ENCODE measurements at regions not wholly inside any gene's neighbourhood (a gene's known extent, or its start where the extent isn't known, plus 50 kb on each side); places are given as distances from the start of the nearest gene placed in this dataset.

GRCh38 chr6:154885214-154885613 lies 109.9 kb upstream of the TIAM2 start:
- Mint-ChIP-seq H3K4me3 (no peak overlapping the region), H3K36me3 (peaks cover 4% of the 10 kb centered on the region), H3K27me3 (no peaks in the 10 kb centered on the region), H3K9me3 (no peaks in the 10 kb centered on the region), H3K27ac (no peak overlapping the region), H3K4me1 (no peaks in the 10 kb centered on the region)
- CTCF ChIA-PET: no interaction called here
- no peak for DNase-seq

DNA sequence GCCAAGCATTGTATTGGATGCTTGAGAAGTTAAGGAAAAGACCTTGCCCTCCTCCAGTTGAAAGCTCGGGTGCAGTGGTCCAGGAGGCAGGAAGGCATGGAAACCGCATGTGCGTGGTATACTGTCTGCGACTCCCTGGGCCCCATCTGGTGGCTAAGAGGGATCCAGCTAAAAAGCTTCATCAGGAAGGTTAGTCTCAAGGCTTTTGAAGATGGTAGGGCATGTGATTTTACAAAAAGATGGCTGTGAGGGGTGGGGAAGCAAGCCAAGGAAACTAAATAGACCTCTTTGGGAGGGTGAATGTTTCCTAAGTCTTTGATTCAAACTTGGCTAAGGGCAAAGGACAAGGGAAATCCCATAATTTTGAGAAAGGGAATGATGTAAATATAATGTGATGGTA lies 109.1 kb upstream of the TIAM2 start:
- Mint-ChIP-seq H3K27me3 (no peaks in the 10 kb centered on the region), H3K4me3 (no peak overlapping the region), H3K9me3 (no peaks in the 10 kb centered on the region), H3K4me1 (no peaks in the 10 kb centered on the region), H3K27ac (no peak overlapping the region), H3K36me3 (peaks cover 4% of the 10 kb centered on the region)
- DNase-seq: no peak
- CTCF ChIA-PET: no interaction called here

DNA sequence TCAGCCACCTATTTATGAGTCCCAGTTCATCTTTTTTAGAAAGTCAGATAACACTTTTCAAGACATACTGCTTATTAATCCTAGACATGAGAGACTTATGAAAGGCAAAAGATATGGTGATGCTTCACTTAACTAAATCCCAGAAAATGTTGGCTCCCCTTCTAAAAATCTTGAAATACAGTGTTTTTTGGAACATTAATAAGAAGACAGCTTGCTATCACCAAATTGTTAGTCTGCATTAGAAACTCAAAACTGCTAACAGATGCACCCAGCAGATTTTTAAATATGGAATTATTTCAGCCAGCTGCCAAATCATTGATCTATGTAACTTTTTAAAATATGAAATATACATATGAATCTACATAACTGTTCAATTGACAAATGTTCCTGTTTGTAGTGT lies 108.6 kb upstream of the TIAM2 start:
- CTCF ChIA-PET: interaction anchor here (1.2 kb wide), 1 partner anchor 10 kb away, joined by 3 read pairs; no protein-coding TSS in a partner anchor
- peaks cover 4% of the 10 kb centered on the region for H3K36me3 Mint-ChIP-seq
- DNase-seq: no peak
- H3K27ac Mint-ChIP-seq: no peak overlapping the region
- no peak overlapping the region for H3K4me3 Mint-ChIP-seq
- H3K9me3 Mint-ChIP-seq: no peaks in the 10 kb centered on the region
- no peaks in the 10 kb centered on the region for H3K27me3 Mint-ChIP-seq
- no peaks in the 10 kb centered on the region for H3K4me1 Mint-ChIP-seq

- H3K4me3 Mint-ChIP-seq: no peak overlapping the region
- no peaks in the 10 kb centered on the region for H3K4me1 Mint-ChIP-seq
- H3K36me3 Mint-ChIP-seq: peaks cover 4% of the 10 kb centered on the region
- no peaks in the 10 kb centered on the region for H3K27me3 Mint-ChIP-seq
- DNase-seq: no peak
- CTCF ChIA-PET: interaction anchor here (1.2 kb wide), 1 partner anchor 10 kb away, joined by 3 read pairs; no protein-coding TSS in a partner anchor
- no peak overlapping the region for H3K27ac Mint-ChIP-seq
- no peaks in the 10 kb centered on the region for H3K9me3 Mint-ChIP-seq
Measured at GRCh38 chr6:154887051-154887450, 108.1 kb upstream of the TIAM2 start.

DNA sequence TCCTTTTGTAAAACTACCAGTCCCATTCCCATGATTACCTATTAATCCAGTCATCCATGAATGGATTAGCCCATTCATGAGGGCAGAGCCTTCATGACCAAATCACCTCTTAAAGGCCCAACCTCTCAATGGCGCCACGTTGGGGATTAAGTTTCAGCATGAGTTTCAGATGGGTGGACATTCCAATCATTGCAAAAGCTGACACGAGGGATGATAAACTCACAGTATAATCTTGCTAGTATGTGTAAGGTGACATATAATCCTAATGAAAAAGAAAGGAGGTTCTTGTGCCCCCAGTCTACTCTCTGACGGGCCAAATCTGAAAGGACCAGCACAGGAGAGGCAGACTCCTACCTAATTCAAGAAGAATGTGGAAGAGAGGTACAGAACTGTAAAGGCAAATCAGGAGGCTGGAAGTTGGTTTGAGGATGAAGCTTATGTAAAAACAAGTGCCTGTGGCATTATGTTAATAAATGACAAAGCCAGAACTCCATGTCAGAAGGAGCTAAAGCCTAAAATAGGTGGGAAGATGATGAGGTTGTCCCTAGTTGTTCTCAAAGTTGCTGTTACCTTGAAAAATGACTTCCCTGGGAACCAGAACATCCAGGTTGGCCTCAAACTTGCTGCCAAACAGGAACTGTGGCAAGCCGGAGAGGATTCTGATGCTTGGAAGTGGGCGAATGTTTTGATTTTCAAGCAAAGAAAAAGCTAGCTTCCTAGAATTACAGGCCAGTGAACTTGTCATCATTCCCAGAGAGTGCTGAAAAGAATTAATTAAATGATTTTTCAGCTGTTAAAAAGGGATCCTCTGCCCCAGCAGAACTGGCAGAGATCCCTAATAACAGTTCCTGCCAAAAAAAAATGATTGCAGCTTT lies 106.5 kb upstream of the TIAM2 start:
- H3K4me1 Mint-ChIP-seq: no peaks in the 10 kb centered on the region
- no peak for DNase-seq
- H3K27me3 Mint-ChIP-seq: no peaks in the 10 kb centered on the region
- no peak overlapping the region for H3K4me3 Mint-ChIP-seq
- no peak overlapping the region for H3K27ac Mint-ChIP-seq
- H3K36me3 Mint-ChIP-seq: no peaks in the 10 kb centered on the region
- CTCF ChIA-PET: no interaction called here
- H3K9me3 Mint-ChIP-seq: no peaks in the 10 kb centered on the region

DNA sequence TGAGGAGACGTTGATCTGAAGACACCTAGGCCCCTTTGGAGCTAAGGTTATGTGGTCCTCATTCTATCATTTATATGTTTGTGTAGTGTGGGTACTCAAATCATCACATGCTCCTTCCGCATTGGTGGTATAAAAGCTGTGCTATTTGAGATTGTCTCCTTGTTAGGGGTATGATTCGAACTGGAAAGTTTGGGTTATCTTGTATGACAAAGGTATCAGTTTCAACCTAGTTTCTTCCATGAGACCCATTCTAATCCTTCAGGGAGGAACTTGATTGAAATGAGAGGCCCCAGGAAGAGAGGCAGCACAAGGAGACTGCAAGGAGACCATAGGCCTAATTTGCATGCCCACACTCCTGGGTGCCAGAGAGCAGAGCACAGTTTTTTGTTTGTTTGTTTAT lies 104.2 kb upstream of the TIAM2 start:
- no peak for DNase-seq
- Mint-ChIP-seq H3K36me3 (no peaks in the 10 kb centered on the region), H3K4me3 (no peak overlapping the region), H3K27ac (no peak overlapping the region), H3K27me3 (no peaks in the 10 kb centered on the region), H3K4me1 (no peaks in the 10 kb centered on the region), H3K9me3 (no peaks in the 10 kb centered on the region)
- CTCF ChIA-PET: no interaction called here

DNA sequence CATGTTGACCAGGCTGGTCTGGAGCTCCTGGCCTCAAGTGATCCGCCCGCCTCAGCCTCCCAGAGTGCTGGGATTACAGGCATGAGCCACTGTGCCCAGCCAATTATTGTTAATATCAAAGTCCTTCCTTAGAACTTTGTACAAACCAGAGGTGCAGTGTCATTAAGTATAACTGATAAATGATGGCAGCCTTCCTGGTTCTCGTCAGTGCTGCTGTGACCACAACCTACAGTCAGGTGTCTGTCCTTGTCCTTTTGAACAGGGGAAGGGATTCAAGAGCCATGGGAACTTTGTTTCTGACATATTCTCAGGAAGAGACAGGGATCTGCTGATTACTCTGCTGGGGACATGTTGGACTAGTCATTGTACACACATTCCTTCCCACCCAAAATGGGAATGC lies 103.2 kb upstream of the TIAM2 start:
- no peak for DNase-seq
- Mint-ChIP-seq H3K36me3 (no peaks in the 10 kb centered on the region), H3K9me3 (no peaks in the 10 kb centered on the region), H3K27me3 (no peaks in the 10 kb centered on the region), H3K4me3 (no peak overlapping the region), H3K27ac (no peak overlapping the region), H3K4me1 (no peaks in the 10 kb centered on the region)
- CTCF ChIA-PET: no interaction called here

GRCh38 chr6:154893917-154894316 lies 101.2 kb upstream of the TIAM2 start:
- CTCF ChIA-PET: interaction anchor here (0.8 kb wide), 1 partner anchor 25 kb away, joined by 3 read pairs; no protein-coding TSS in a partner anchor
- H3K36me3 Mint-ChIP-seq: no peaks in the 10 kb centered on the region
- H3K4me3 Mint-ChIP-seq: no peak overlapping the region
- no peaks in the 10 kb centered on the region for H3K27me3 Mint-ChIP-seq
- no peak overlapping the region for H3K27ac Mint-ChIP-seq
- no peaks in the 10 kb centered on the region for H3K4me1 Mint-ChIP-seq
- DNase-seq: no peak
- no peaks in the 10 kb centered on the region for H3K9me3 Mint-ChIP-seq

GRCh38 chr6:154894902-154895301 lies 100.2 kb upstream of the TIAM2 start:
- Mint-ChIP-seq H3K27ac (no peak overlapping the region), H3K4me3 (no peak overlapping the region)
- CTCF ChIA-PET: interaction anchor here (1.1 to 1.3 kb wide), 2 partner anchors 10 to 33 kb away, joined by 3 to 6 read pairs; no protein-coding TSS in a partner anchor

DNA sequence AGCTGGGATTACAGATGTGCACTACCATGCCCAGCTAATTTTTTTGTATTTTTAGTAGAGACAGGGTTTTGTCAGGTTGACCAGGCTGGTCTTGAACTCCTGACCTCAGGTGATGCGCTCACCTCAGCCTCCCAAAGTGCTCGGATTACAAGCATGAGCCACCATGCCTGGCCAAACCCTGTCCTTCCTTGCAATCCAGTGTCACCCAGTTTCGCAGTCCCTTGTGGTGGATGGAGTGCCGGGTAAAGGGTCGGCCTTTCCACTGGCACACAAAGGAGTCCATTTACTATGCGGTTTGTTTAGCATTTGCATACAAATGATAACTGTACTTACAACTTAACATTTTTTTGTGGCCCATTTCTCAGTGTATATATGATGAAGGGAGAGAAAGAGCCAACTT lies 99.3 kb upstream of the TIAM2 start:
- Mint-ChIP-seq H3K4me1 (no peaks in the 10 kb centered on the region), H3K9me3 (no peaks in the 10 kb centered on the region), H3K36me3 (no peaks in the 10 kb centered on the region), H3K27ac (no peak overlapping the region), H3K4me3 (no peak overlapping the region), H3K27me3 (no peaks in the 10 kb centered on the region)
- CTCF ChIA-PET: interaction anchor here (1.3 kb wide), 1 partner anchor 32 kb away, joined by 6 read pairs; no protein-coding TSS in a partner anchor
- no peak for DNase-seq

More at GRCh38 chr6:154894902-154895301, 100.2 kb upstream of the TIAM2 start:
- H3K27me3 Mint-ChIP-seq: no peaks in the 10 kb centered on the region
- H3K36me3 Mint-ChIP-seq: no peaks in the 10 kb centered on the region
- no peaks in the 10 kb centered on the region for H3K9me3 Mint-ChIP-seq
- no peaks in the 10 kb centered on the region for H3K4me1 Mint-ChIP-seq
- DNase-seq: no peak

- H3K36me3 Mint-ChIP-seq: peaks cover 3% of the 10 kb centered on the region
- no peak overlapping the region for H3K27ac Mint-ChIP-seq
- no peaks in the 10 kb centered on the region for H3K27me3 Mint-ChIP-seq
- no peak overlapping the region for H3K4me3 Mint-ChIP-seq
- no peaks in the 10 kb centered on the region for H3K9me3 Mint-ChIP-seq
- H3K4me1 Mint-ChIP-seq: no peaks in the 10 kb centered on the region
- DNase-seq: no peak
- CTCF ChIA-PET: no interaction called here
Measured at GRCh38 chr6:154898821-154899220, 96.3 kb upstream of the TIAM2 start.

DNA sequence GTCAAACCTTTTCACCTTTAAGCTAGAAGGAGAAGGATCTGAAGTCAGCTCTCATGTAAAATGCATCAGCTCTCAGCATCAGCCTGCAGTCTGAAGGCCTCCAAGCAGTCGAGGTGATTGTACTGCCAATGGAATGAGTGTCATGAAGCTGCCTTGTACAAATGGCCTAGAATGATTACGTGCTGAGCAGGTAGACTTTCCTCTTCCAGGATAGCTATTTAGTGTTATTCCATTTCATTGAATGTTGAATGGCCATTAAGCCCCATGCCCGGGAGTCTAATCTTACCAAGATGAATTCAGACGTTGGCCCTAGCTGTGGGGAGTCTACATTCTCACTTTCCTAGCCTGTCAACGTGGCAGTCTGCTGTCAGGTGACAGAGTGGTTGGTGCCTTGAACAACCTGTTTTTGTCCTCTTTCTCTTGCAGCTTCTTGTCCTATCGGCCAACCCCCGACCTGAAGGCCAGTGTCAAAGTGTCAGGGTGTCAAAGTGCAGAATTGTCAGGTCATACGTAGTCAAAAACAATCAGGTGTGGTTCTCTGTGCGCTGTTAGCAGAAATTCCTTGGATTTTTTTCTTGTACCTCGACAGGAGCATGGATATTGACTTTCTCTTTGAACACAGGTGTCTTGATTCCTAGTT lies 95.2 kb upstream of the TIAM2 start:
- no peak for DNase-seq
- peaks cover 4% of the 10 kb centered on the region for H3K36me3 Mint-ChIP-seq
- H3K4me3 Mint-ChIP-seq: no peak overlapping the region
- H3K9me3 Mint-ChIP-seq: no peaks in the 10 kb centered on the region
- no peaks in the 10 kb centered on the region for H3K27me3 Mint-ChIP-seq
- no peak overlapping the region for H3K27ac Mint-ChIP-seq
- CTCF ChIA-PET: no interaction called here
- no peaks in the 10 kb centered on the region for H3K4me1 Mint-ChIP-seq

DNA sequence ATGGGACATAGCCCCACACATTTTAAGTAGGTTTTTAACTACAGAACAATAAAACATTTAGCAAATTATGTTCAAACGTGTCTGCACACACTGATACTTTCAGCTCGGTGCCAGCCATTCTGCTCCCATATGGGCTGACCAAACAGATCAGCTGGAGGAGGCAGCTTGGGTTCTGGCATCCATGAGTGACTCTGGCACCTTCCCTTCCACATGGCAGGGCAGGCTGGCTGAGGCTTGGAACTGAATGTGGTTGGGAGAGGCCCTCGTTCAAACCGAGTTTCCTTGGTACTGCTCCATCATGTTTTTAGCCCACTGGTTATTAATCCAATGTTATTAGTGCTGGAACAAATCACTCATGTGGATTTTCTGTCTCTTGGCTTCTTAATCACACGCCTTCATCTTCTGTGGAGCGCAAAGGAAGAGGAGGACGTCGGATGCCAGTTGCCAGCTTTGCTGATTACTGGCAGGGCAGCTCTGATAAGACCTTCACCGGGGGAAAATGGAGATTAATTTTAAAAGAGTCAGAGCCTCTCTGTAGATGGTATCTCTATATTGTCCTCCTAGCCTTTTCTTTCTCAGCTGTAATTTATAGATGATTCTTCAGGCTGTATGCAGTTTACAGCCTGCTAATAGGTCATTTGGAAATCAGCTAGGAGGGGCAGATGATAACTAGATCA lies 93.1 kb upstream of the TIAM2 start:
- CTCF ChIA-PET: no interaction called here
- Mint-ChIP-seq H3K4me1 (no peaks in the 10 kb centered on the region), H3K27me3 (no peaks in the 10 kb centered on the region), H3K9me3 (no peaks in the 10 kb centered on the region), H3K27ac (no peak overlapping the region), H3K36me3 (peaks cover 4% of the 10 kb centered on the region), H3K4me3 (no peak overlapping the region)
- DNase-seq: no peak

GRCh38 chr6:154907291-154907690 lies 87.8 kb upstream of the TIAM2 start:
- no peaks in the 10 kb centered on the region for H3K9me3 Mint-ChIP-seq
- H3K27ac Mint-ChIP-seq: no peak overlapping the region
- CTCF ChIA-PET: no interaction called here
- no peak overlapping the region for H3K4me3 Mint-ChIP-seq
- H3K27me3 Mint-ChIP-seq: no peaks in the 10 kb centered on the region
- DNase-seq: no peak
- H3K4me1 Mint-ChIP-seq: no peaks in the 10 kb centered on the region
- peaks cover 1% of the 10 kb centered on the region for H3K36me3 Mint-ChIP-seq
